ENCODE measurements at regions not wholly inside any gene's neighbourhood (a gene's known extent, or its start where the extent isn't known, plus 50 kb on each side); places are given as distances from the start of the nearest gene placed in this dataset.

DNA sequence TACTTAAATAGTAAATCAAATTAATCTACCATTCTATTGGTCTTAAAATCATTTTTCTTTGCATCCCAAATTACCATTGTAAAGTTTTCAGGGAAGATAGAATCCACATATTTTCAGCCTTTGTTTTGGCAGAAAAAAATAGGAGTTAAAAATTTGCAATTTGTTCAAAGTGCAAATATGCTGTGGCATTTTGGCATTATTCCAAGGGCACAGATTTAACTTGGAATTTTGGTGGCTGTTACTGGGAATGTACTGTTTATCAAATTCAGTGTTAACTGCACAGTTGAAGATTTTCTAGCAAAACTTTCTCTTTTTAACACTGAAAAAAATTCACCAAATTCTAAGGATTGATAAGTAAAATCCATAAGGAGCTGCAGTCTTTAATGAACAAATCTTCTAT lies 151.0 kb upstream of the HDAC9 start:
- no peaks in the 10 kb centered on the region for H3K27me3 ChIP-seq (ENCODE audit: insufficient read depth)
- no peaks in the 10 kb centered on the region; the same call in 2 of the 3 replicates for H3K4me1 Mint-ChIP-seq
- no peak for DNase-seq (ENCODE audit: low spot score)
- H3K36me3 ChIP-seq (ENCODE audit: insufficient read depth): no peaks in the 10 kb centered on the region
- no peaks in the 10 kb centered on the region for H3K27me3 Mint-ChIP-seq (ENCODE audit: insufficient read depth, low read depth, poor library complexity)
- no peak overlapping the region for H3K4me3 ChIP-seq
- TF ChIP-seq EZH2phosphoT487 (IDR thresholded peaks at IDR 0.05; ENCODE audit: unreplicated experiment) (no peak), ZNF462 (CRISPR knock-in tag; IDR thresholded peaks at IDR 0.05) (no peak), ZNF114 (CRISPR knock-in tag; IDR thresholded peaks at IDR 0.05) (no peak), CREB1 (CRISPR knock-in tag; IDR thresholded peaks at IDR 0.05; ENCODE audit: low read depth) (no peak), JUNB (IDR thresholded peaks at IDR 0.05; ENCODE audit: unreplicated experiment) (no peak), NANOG (IDR thresholded peaks at IDR 0.05; ENCODE audit: borderline replicate concordance) (no peak), ZNF331 (CRISPR knock-in tag; IDR thresholded peaks at IDR 0.05; ENCODE audit: low read depth) (no peak), POLR2AphosphoS5 (IDR thresholded peaks at IDR 0.05; ENCODE audit: low read depth) (no peak), EZH2 (IDR thresholded peaks at IDR 0.05; ENCODE audit: low read depth, unreplicated experiment) (no peak)
- TF ChIP-seq, protein P1, sequence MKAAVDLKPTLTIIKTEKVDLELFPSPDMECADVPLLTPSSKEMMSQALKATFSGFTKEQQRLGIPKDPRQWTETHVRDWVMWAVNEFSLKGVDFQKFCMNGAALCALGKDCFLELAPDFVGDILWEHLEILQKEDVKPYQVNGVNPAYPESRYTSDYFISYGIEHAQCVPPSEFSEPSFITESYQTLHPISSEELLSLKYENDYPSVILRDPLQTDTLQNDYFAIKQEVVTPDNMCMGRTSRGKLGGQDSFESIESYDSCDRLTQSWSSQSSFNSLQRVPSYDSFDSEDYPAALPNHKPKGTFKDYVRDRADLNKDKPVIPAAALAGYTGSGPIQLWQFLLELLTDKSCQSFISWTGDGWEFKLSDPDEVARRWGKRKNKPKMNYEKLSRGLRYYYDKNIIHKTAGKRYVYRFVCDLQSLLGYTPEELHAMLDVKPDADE (IDR thresholded peaks at IDR 0.05): no peak
- TF ChIP-seq, protein P2, sequence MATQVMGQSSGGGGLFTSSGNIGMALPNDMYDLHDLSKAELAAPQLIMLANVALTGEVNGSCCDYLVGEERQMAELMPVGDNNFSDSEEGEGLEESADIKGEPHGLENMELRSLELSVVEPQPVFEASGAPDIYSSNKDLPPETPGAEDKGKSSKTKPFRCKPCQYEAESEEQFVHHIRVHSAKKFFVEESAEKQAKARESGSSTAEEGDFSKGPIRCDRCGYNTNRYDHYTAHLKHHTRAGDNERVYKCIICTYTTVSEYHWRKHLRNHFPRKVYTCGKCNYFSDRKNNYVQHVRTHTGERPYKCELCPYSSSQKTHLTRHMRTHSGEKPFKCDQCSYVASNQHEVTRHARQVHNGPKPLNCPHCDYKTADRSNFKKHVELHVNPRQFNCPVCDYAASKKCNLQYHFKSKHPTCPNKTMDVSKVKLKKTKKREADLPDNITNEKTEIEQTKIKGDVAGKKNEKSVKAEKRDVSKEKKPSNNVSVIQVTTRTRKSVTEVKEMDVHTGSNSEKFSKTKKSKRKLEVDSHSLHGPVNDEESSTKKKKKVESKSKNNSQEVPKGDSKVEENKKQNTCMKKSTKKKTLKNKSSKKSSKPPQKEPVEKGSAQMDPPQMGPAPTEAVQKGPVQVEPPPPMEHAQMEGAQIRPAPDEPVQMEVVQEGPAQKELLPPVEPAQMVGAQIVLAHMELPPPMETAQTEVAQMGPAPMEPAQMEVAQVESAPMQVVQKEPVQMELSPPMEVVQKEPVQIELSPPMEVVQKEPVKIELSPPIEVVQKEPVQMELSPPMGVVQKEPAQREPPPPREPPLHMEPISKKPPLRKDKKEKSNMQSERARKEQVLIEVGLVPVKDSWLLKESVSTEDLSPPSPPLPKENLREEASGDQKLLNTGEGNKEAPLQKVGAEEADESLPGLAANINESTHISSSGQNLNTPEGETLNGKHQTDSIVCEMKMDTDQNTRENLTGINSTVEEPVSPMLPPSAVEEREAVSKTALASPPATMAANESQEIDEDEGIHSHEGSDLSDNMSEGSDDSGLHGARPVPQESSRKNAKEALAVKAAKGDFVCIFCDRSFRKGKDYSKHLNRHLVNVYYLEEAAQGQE (IDR thresholded peaks at IDR 0.05; ENCODE audit: unreplicated experiment): no peak
- H3K9me2 ChIP-seq (ENCODE audit: insufficient read depth): no peaks in the 10 kb centered on the region
- no peak overlapping the region for H3K27ac Mint-ChIP-seq
- no peaks in the 10 kb centered on the region for H3K4me1 ChIP-seq (ENCODE audit: insufficient read depth)
- no peak overlapping the region for H3K4me3 Mint-ChIP-seq
- H3K4me2 ChIP-seq: no peak overlapping the region
- no peak overlapping the region for H3K27ac ChIP-seq (ENCODE audit: low read depth)
- no peaks in the 10 kb centered on the region for H3F3A ChIP-seq (replicated peaks; ENCODE audit: low read depth)
- no peak for ATAC-seq
- no peak overlapping the region for H2AFZ ChIP-seq
- peaks cover 8% of the 10 kb centered on the region; the same call in 2 of the 3 replicates for H3K9me3 Mint-ChIP-seq
- no peaks in the 10 kb centered on the region for H3K79me2 ChIP-seq (replicated peaks; ENCODE audit: insufficient read depth)
- no peaks in the 10 kb centered on the region for H4K20me1 ChIP-seq (replicated peaks; ENCODE audit: insufficient read depth)
- peaks cover 7% of the 10 kb centered on the region; the same call in 2 of the 3 replicates for H3K36me3 Mint-ChIP-seq (ENCODE audit: low read depth)

Measured in GM23338 (cell line).